NCI-H2029 (cell line): ENCODE measurements at regions not wholly inside any gene's neighbourhood (a gene's known extent, or its start where the extent isn't known, plus 50 kb on each side); places are given as distances from the start of the nearest gene placed in this dataset.
"Not testable (repeated sequence)": the region's sequence is repeated elsewhere in the genome, so short reads cannot be mapped to it uniquely, and the experiment has no call there.

Experiments used
- DNase-seq: peaks from one replicate; lab custom pipeline; 2025; lab: John Stamatoyannopoulos, UW

- DNase-seq, result not testable (repeated sequence)
Measured at GRCh38 chr11:37430966-37431632, 833.1 kb upstream of the RAG2 start.

GRCh38 chr11:37422511-37422910 lies 824.5 kb upstream of the RAG2 start:
- DNase-seq, result no peak

DNA sequence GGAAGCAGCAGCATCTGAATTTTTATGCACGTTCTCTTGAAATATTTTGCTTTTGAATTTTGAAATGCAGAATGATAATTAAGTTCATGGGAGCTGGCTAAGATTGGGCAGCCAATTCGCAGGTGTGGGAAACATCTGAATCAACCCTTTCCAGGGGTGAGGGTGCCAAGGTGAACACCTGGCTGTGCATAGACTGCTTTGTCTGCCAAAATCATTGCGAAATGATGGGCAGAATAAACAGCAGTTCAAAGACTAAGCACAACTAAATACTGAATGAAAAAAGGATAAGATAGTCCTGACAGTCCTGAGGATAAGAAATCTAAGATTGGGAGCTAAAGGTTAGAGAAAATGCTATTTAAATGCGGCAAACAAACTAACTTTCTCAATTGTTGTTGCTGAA lies 813.3 kb upstream of the RAG2 start:
- DNase-seq, result no peak

- no peak for DNase-seq
Measured at GRCh38 chr11:37409124-37409523, 811.1 kb upstream of the RAG2 start.

DNA sequence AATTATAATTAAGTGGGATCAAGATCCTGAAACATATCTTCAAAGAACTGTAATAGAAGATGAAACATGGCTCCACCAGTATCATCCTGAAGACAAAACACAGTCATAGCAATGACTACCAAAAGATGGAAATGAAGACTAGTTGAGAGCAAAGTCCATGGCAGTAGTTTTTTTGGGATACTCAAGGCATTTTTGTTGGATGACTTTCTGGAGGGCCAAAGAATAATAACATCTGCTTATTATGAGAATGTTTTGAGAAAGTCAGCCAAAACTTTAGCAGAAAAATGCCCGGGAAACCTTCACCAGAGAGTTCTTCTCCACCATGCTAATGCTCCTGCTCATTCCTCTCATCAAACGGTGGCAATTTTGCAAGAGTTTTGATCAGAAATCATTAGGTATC lies 809.4 kb upstream of the RAG2 start:
- no peak for DNase-seq

GRCh38 chr11:37406651-37407050 lies 808.6 kb upstream of the RAG2 start:
- DNase-seq, result no peak

DNA sequence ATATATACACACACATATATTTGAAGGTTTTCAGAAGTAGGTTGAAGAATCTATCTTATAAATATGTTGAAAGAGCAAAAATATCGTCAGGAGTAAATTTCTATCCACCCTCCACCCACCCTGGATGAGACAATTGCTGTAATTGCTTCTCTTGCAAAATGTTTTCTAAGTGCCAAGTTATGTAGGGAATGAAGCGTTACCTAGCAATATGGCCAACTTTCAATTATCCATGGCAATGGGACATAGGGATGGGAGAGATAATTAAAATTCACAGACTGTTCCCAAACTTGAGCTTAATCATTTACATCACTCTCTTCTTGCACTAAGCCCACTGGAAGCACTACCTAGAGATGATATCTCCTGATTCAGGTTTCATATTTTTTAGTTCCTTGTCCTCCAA lies 806.2 kb upstream of the RAG2 start:
- DNase-seq, result no peak

- no peak for DNase-seq
Measured at GRCh38 chr11:37402663-37403062, 804.6 kb upstream of the RAG2 start.

DNA sequence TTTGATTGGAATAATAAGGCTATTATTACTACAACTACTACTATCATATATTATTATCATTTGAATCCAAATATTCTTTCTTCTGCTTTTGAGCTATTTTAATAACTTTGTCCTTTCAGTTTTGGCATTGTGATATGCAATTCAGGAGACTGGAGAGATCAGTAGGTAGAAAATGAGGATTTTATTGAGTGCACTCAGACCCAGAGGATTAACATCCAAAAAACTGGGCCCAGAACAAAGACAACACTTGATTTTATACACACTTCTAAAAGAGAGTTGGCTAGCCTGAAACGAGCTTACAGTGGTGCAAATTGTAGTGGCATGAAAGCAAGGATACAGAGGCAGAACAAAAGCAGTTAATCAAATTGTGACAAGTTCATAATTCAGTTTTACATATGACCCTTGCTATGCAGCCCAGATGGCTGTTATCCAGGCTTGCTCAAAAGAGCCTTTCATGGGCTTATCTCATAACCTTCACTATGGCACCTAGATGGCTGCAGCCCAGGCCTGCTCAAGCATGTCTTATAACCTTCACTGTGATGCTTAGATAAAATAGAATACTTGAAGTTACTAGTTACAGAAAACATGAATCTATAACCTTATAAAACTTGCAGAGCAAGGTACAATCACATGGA lies 796.3 kb upstream of the RAG2 start:
- no peak for DNase-seq

- no peak for DNase-seq
Measured at GRCh38 chr11:37391615-37392014, 793.6 kb upstream of the RAG2 start.

DNA sequence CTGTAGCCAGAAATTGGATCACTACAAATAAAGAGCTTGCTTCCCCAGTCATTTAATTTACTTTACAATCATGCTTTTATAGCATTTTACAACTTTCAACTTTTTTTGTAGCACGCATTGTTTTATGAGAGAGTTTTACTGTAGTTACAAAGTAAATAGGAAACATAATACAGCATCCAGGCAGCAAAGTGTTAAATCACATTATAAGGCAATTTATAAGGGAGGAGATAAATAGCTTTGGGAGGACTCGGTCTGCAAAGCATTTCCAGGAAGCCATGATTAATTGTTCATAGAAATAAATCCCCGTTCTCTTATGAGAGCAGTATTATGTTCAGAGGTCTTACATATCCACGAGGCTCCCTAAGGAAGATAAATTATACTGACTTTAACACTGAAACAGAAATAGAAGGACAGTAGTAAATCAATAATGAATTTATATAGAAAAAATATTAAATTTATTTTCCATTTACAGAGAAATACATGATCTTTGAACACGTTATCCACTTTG lies 792.6 kb upstream of the RAG2 start:
- no peak for DNase-seq

- no peak for DNase-seq
Measured at GRCh38 chr11:37378958-37379357, 780.9 kb upstream of the RAG2 start.

DNA sequence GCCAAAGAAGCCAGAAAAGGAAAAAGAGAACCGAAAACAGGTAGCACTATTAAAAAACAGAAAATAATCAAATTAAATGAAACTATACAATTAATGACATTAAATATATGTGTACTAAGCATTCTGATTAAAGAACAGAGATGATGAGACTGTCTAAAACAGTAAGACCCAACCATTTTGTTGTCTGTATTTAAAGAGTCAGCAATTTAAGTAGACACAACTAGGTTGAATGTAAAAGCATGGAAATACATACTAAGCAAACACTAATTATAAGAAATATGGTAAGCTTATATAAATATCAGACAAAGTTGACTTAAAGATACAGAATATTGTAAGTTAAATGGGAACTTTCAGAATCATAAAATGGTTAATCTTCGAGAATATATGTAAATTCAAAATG lies 774.6 kb upstream of the RAG2 start:
- DNase-seq, result no peak

DNA sequence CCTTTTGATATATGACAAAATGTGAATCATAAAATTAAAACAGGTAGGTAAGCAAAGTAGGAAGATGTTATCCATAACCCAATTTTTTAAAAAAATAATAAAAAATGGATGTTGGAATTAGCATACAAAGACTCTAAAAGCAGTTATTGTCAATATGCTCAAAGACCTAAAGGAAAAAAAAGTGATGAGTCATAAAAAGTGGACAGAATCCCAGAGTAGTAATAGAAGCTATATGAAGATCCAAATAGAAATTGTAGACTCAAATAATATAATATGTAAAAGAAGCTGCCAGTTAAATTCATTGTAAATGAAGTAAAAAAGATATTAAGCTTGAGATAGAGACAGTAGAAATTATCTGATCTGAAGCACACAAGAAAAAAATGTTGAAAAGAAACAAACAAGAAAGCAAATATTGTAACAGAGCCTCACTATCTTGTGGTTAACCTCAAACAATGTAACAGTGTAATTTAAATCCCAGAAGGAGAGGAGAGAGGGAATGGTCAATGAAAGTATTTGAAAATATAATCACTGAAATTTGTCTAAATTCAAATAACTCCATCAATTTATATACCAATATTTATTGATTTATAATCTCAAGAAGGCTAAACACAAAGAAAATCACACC lies 773.4 kb upstream of the RAG2 start:
- no peak for DNase-seq

- DNase-seq, result no peak
Measured at GRCh38 chr11:37370817-37371216, 772.8 kb upstream of the RAG2 start.

DNA sequence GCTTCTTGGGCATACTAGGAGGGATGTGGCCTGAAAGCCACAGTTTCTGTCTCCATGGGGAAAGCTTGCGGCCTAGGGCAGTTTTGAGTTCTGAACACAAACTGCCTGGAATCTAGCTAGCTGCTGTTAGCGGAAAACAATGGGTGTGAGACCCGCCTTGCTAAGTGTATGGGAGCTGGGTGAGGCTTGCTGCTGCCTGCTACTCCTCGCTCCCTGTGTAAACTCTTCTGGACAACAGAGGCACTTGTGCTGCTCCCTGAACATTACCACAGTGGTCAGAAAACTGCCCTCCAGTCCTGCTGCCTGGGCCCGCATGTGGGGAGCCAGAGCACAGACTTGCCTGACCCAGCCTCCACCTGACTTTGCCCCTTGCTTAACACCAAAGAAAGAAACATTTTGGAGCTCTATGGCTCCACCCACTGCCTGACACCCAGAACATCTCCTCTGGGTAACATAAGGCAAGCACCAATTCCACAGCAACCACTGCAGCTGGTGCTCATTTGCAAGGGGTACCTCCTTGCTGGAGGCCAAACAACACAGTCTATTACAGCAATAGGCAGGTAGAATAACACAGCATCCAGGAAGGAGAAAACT lies 766.3 kb upstream of the RAG2 start:
- no peak for DNase-seq

GRCh38 chr11:37353192-37353591 lies 755.2 kb upstream of the RAG2 start:
- no peak for DNase-seq

- no peak for DNase-seq
Measured at GRCh38 chr11:37352485-37352884, 754.4 kb upstream of the RAG2 start.

DNA sequence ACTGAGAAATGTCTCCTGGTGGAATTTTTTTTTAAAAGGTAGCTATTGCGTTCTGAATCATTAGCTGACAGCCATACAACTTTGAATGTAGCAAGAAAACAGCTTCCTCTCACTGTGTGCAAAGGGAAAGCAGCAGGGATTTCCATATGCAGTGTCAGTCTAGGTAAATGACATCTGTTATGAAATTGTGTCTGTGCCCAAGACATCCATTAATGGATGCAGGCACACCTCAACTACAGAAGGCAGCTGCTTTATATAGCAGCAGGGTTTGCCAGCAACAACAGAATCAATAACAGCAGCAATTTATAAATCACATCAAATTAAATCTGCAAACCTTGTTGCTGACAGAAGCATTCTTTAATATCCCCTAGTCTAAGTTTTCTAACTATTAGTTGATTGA lies 745.3 kb upstream of the RAG2 start:
- DNase-seq, result no peak

DNA sequence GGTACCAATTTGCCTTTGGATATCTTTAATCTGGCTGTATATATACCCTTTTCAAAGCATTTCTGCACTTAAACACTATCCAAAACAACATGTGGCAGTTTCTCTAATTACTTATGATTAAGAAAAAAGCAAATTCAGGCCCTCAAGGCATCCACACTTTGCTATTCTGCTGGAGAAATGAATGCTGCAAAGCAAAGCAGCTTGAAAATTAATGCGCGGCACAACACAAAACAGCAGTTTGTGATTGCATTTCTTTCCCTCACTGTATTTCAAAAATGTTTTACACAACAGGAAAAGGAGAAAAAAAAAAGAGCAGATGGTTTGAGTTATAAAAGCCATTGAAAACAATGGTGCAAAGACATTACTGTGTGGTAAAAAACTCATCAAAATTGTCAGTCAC lies 738.4 kb upstream of the RAG2 start:
- DNase-seq, result no peak

- DNase-seq, result no peak
Measured at GRCh38 chr11:37333345-37333744, 735.3 kb upstream of the RAG2 start.

GRCh38 chr11:37323843-37324242 lies 725.8 kb upstream of the RAG2 start:
- no peak for DNase-seq
